ENCODE measurements at regions not wholly inside any gene's neighbourhood (a gene's known extent, or its start where the extent isn't known, plus 50 kb on each side); places are given as distances from the start of the nearest gene placed in this dataset.
"Not testable (repeated sequence)": the region's sequence is repeated elsewhere in the genome, so short reads cannot be mapped to it uniquely, and the experiment has no call there.

- H3K9me3 Mint-ChIP-seq: peaks cover 13% of the 10 kb centered on the region
These were observed 66.6 kb downstream of the LACC1 start for GRCh38 chr13:43946281-43946680.

GRCh38 chr13:43947897-43948458 is 68.3 kb downstream of the LACC1 start:
- no peak for DNase-seq
- Mint-ChIP-seq H3K27me3 (ENCODE audit: low read depth, poor library complexity) (peaks cover 1% of the 10 kb centered on the region), H3K36me3 (ENCODE audit: low read depth) (peaks cover 5% of the 10 kb centered on the region), H3K4me3 (no peak overlapping the region), H3K9me3 (peaks cover 13% of the 10 kb centered on the region), H3K27ac (no peak overlapping the region), H3K4me1 (no peaks in the 10 kb centered on the region)
- TF ChIP-seq CTCF (IDR thresholded peaks at IDR 0.05): no peak

More at GRCh38 chr13:43946281-43946680, 66.6 kb downstream of the LACC1 start:
- TF ChIP-seq CTCF (IDR thresholded peaks at IDR 0.05): no peak
- Mint-ChIP-seq H3K27ac (no peak overlapping the region), H3K4me3 (no peak overlapping the region), H3K36me3 (ENCODE audit: low read depth) (peaks cover 5% of the 10 kb centered on the region), H3K4me1 (no peaks in the 10 kb centered on the region), H3K27me3 (ENCODE audit: low read depth, poor library complexity) (peaks cover 3% of the 10 kb centered on the region)
- no peak for DNase-seq

GRCh38 chr13:43953370-43953769 is 73.7 kb downstream of the LACC1 start:
- H3K4me1 Mint-ChIP-seq: peaks cover 9% of the 10 kb centered on the region
- TF ChIP-seq CTCF (IDR thresholded peaks at IDR 0.05): no peak
- H3K4me3 Mint-ChIP-seq: no peak overlapping the region
- H3K9me3 Mint-ChIP-seq: peaks cover 2% of the 10 kb centered on the region
- H3K27me3 Mint-ChIP-seq (ENCODE audit: low read depth, poor library complexity): peaks cover 4% of the 10 kb centered on the region
- no peak overlapping the region for H3K27ac Mint-ChIP-seq
- no peak for DNase-seq
- H3K36me3 Mint-ChIP-seq (ENCODE audit: low read depth): peaks cover under 1% of the 10 kb centered on the region

- not testable (repeated sequence) for H3K4me1 Mint-ChIP-seq; H3K27me3 Mint-ChIP-seq (ENCODE audit: low read depth, poor library complexity); H3K36me3 Mint-ChIP-seq (ENCODE audit: low read depth); H3K4me3 Mint-ChIP-seq; H3K9me3 Mint-ChIP-seq; H3K27ac Mint-ChIP-seq; DNase-seq
These were observed 77.3 kb downstream of the LACC1 start for GRCh38 chr13:43956975-43957374.

GRCh38 chr13:43959291-43959690 is 79.6 kb downstream of the LACC1 start:
- Mint-ChIP-seq H3K4me3 (no peak overlapping the region), H3K4me1 (peaks cover 5% of the 10 kb centered on the region), H3K9me3 (no peaks in the 10 kb centered on the region), H3K36me3 (ENCODE audit: low read depth) (no peaks in the 10 kb centered on the region), H3K27ac (no peak overlapping the region), H3K27me3 (ENCODE audit: low read depth, poor library complexity) (peaks cover 4% of the 10 kb centered on the region)
- no peak for TF ChIP-seq CTCF (IDR thresholded peaks at IDR 0.05)
- DNase-seq: no peak

- TF ChIP-seq CTCF (IDR thresholded peaks at IDR 0.05): no peak
These were observed 82.2 kb downstream of the LACC1 start for GRCh38 chr13:43961909-43962308.

More at GRCh38 chr13:43961909-43962308, 82.2 kb downstream of the LACC1 start:
- Mint-ChIP-seq H3K27ac (no peak overlapping the region), H3K4me3 (no peak overlapping the region), H3K27me3 (ENCODE audit: low read depth, poor library complexity) (no peaks in the 10 kb centered on the region), H3K9me3 (no peaks in the 10 kb centered on the region), H3K36me3 (ENCODE audit: low read depth) (no peaks in the 10 kb centered on the region), H3K4me1 (peaks cover 27% of the 10 kb centered on the region)
- DNase-seq: no peak
